HL-60/S4 (cell line): ENCODE measurements at regions not wholly inside any gene's neighbourhood (a gene's known extent, or its start where the extent isn't known, plus 50 kb on each side); places are given as distances from the start of the nearest gene placed in this dataset.

Experiments used
- in situ Hi-C: fragments of 300-500 bp; cut with MboI; formaldehyde crosslinking; loops from 2 replicates; pipeline ENCODE4 v1.14.3; 2022; ENCODE audit warnings: low sequenced_read_pairs

GRCh38 chr3:8445861-8446260, 55.8 kb upstream of the LMCD1 start:
- in situ Hi-C loops = loop anchor here (25.0 kb wide), 1 partner anchor 166 kb away; no protein-coding TSS in a partner anchor

- in situ Hi-C loops = loop anchor here (25.0 kb wide), 1 partner anchor 165 kb away; no protein-coding TSS in a partner anchor
These were observed 54.8 kb upstream of the LMCD1 start for GRCh38 chr3:8446845-8447244.

- in situ Hi-C loops = no loop called here
These were observed 51.0 kb upstream of the LMCD1 start for GRCh38 chr3:8450618-8451017.

GRCh38 chr3:8451696-8452095, 49.9 kb upstream of the LMCD1 start:
- in situ Hi-C loops = no loop called here
